ENCODE measurements at regions not wholly inside any gene's neighbourhood (a gene's known extent, or its start where the extent isn't known, plus 50 kb on each side); places are given as distances from the start of the nearest gene placed in this dataset.

DNA sequence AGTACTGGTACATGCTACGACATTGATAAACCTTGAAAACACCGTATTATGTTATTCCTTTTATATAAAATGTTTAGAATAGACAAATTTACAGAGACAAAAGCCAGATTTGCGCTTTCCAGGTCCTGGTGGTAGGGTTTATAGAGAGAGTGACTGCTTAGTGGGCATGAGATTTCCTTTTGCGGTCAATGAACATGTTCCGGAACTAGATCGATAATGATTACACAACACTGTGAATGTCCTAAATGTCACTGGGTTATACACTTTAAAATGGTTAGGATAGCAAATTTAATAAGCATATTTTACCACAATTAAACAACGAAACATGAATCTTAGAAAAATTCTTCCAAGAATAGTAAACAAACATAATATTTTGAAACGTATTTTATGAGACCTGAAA, 77.3 kb downstream of the MAGEA10 start:
- TF ChIP-seq BACH2 (CRISPR knock-in tag; IDR thresholded peaks at IDR 0.05; ENCODE audit: borderline replicate concordance) (no peak), SNAI2 (CRISPR knock-in tag; IDR thresholded peaks at IDR 0.05) (no peak), ARNTL (CRISPR knock-in tag; IDR thresholded peaks at IDR 0.05; ENCODE audit: borderline replicate concordance, low read depth) (no peak)
